C4-2B (cell line): ENCODE measurements at regions not wholly inside any gene's neighbourhood (a gene's known extent, or its start where the extent isn't known, plus 50 kb on each side); places are given as distances from the start of the nearest gene placed in this dataset.

Source experiments
- H3K27ac ChIP-seq: fragments of 450-650 bp; 2 replicates; pipeline ENCODE4 v1.5.1; 2017
- CTCF ChIP-seq: fragments of 450-650 bp; conservative IDR thresholded peaks from 2 replicates; pipeline ENCODE4 v1.5.1; 2017; ENCODE audit warnings: mild to moderate bottlenecking
- ZFX ChIP-seq: fragments of 450-650 bp; IDR thresholded peaks from 2 replicates; pipeline ENCODE4 v1.6.1; 2017

GRCh38 chr1:219757890-219758289 is 145.0 kb upstream of the ZC3H11B start:
- no peak for TF ChIP-seq CTCF
- TF ChIP-seq ZFX, result no peak
- H3K27ac ChIP-seq, result no peak overlapping the region

- no peak overlapping the region for H3K27ac ChIP-seq
- TF ChIP-seq ZFX, result no peak
Measured at GRCh38 chr1:219755234-219755633, 142.3 kb upstream of the ZC3H11B start.

- H3K27ac ChIP-seq, result no peak overlapping the region
- no peak for TF ChIP-seq ZFX
Measured at GRCh38 chr1:219754767-219755166, 141.9 kb upstream of the ZC3H11B start.

- TF ChIP-seq ZFX, result no peak
- H3K27ac ChIP-seq, result no peak overlapping the region
Measured at GRCh38 chr1:219753914-219754313, 141.0 kb upstream of the ZC3H11B start.

GRCh38 chr1:219752645-219753044 is 139.7 kb upstream of the ZC3H11B start:
- TF ChIP-seq ZFX, result no peak
- no peak for TF ChIP-seq CTCF
- no peak overlapping the region for H3K27ac ChIP-seq

- TF ChIP-seq ZFX (no peak), CTCF (no peak)
- H3K27ac ChIP-seq, result no peak overlapping the region
Measured at GRCh38 chr1:219751870-219752507, 139.1 kb upstream of the ZC3H11B start.

GRCh38 chr1:219749370-219749769 is 136.5 kb upstream of the ZC3H11B start:
- no peak for TF ChIP-seq CTCF
- TF ChIP-seq ZFX, result no peak
- no peak overlapping the region for H3K27ac ChIP-seq

- no peak overlapping the region for H3K27ac ChIP-seq
- TF ChIP-seq CTCF (no peak), ZFX (no peak)
Measured at GRCh38 chr1:219746141-219746540, 133.2 kb upstream of the ZC3H11B start.

GRCh38 chr1:219744652-219745469 is 132.0 kb upstream of the ZC3H11B start:
- no peak overlapping the region for H3K27ac ChIP-seq
- TF ChIP-seq ZFX, result no peak
- TF ChIP-seq CTCF, result no peak
